IMR-90 (cell line): ENCODE measurements at regions not wholly inside any gene's neighbourhood (a gene's known extent, or its start where the extent isn't known, plus 50 kb on each side); places are given as distances from the start of the nearest gene placed in this dataset.

Experiments used
- ATAC-seq: fragments of 200-7000 bp; cut with Tn5 transposase; 2 replicates; pipeline ENCODE4 v1.9.1; 2020; ENCODE audit warnings: low read depth, mild to moderate bottlenecking, moderate library complexity
- BruUV-seq: library from RNA; stranded (reverse); fragments of 400-500 nt; replicated peaks from 2 replicates; lab custom pipeline; 2021; lab: Mats Ljungman, UMichigan
- CTCF ChIA-PET: fragments of 300-600 bp; formaldehyde crosslinking; extraction: SDS; loops from one replicate; lab custom pipeline; 2021; ENCODE audit warnings: antibody characterized with exemption; lab: Yijun Ruan, JAX
- POLR2A ChIA-PET: fragments of 300-600 bp; sonication (Branson Sonifier 250); formaldehyde crosslinking; loops from one replicate; lab custom pipeline; 2022; ENCODE audit warnings: antibody characterized with exemption; ENCODE audit not compliant: unreplicated experiment; lab: Charles Lee
- DNase-seq: peaks from one replicate; pipeline ENCODE4 v3.0.0; 2013
- H2AFZ ChIP-seq: replicated peaks from 2 replicates; pipeline ENCODE3; 2013; ENCODE audit warnings: low read length, mild to moderate bottlenecking; ENCODE audit not compliant: poor library complexity
- H2AK5ac ChIP-seq: 2 replicates; pipeline ENCODE4 v1.6.1; 2013; ENCODE audit warnings: low read depth, low read length, inconsistent platforms
- H2AK9ac ChIP-seq: replicated peaks from 2 replicates; pipeline ENCODE3; 2013; ENCODE audit warnings: mild to moderate bottlenecking, low read depth, low read length, moderate library complexity; ENCODE audit not compliant: poor library complexity
- H2BK120ac ChIP-seq: 2 replicates; pipeline ENCODE4 v1.6.1; 2013; ENCODE audit warnings: low read depth, low read length, inconsistent platforms
- H2BK15ac ChIP-seq: 3 replicates; pipeline ENCODE4 v1.6.1; 2013; ENCODE audit warnings: low read depth, low read length, inconsistent platforms
- H2BK20ac ChIP-seq: 2 replicates; pipeline ENCODE4 v1.6.1; 2013; ENCODE audit warnings: low read depth, mild to moderate bottlenecking, inconsistent platforms, low read length, moderate library complexity
- H2BK5ac ChIP-seq: 2 replicates; pipeline ENCODE4 v1.6.1; 2013; ENCODE audit warnings: mild to moderate bottlenecking, low read depth, low read length, inconsistent platforms; ENCODE audit not compliant: poor library complexity, severe bottlenecking
- H3K14ac ChIP-seq: replicated peaks from 2 replicates; pipeline ENCODE4 v1.6.1; 2013; ENCODE audit warnings: low read depth, low read length, inconsistent platforms
- H3K18ac ChIP-seq: 2 replicates; pipeline ENCODE4 v1.6.1; 2013; ENCODE audit warnings: low read depth, low read length, control low read depth
- H3K23ac ChIP-seq: 2 replicates; pipeline ENCODE4 v1.6.1; 2013; ENCODE audit warnings: low read depth, low read length, inconsistent platforms
- H3K27ac ChIP-seq: 2 replicates; pipeline ENCODE4 v1.5.1; 2013; ENCODE audit warnings: mild to moderate bottlenecking, control low read depth, low read length; ENCODE audit not compliant: insufficient read depth
- H3K27me3 ChIP-seq: 2 replicates; pipeline ENCODE4 v1.6.1; 2013; ENCODE audit warnings: low read length; ENCODE audit not compliant: control insufficient read depth, insufficient read depth
- H3K36me3 ChIP-seq: 2 replicates; pipeline ENCODE4 v1.6.1; 2013; ENCODE audit warnings: low read length, mixed read lengths; ENCODE audit not compliant: control insufficient read depth, insufficient read depth
- H3K4ac ChIP-seq: 2 replicates; pipeline ENCODE4 v1.6.1; 2013; ENCODE audit warnings: low read depth, low read length, inconsistent platforms
- H3K4me1 ChIP-seq: 2 replicates; pipeline ENCODE4 v1.6.1; 2013; ENCODE audit warnings: low read length, mixed read lengths; ENCODE audit not compliant: control insufficient read depth, insufficient read depth
- H3K4me2 ChIP-seq: 2 replicates; pipeline ENCODE4 v1.6.1; 2013; ENCODE audit warnings: low read depth, mild to moderate bottlenecking, control low read depth, low read length, moderate library complexity
- H3K4me3 ChIP-seq: 2 replicates; pipeline ENCODE4 v1.5.1; 2013; ENCODE audit warnings: low read depth, mild to moderate bottlenecking, control low read depth, low read length, moderate library complexity; ENCODE audit not compliant: insufficient read depth
- H3K56ac ChIP-seq: 2 replicates; pipeline ENCODE4 v1.6.1; 2013; ENCODE audit warnings: low read length, inconsistent platforms; ENCODE audit not compliant: insufficient read depth; ENCODE audit errors: extremely low read depth
- H3K79me1 ChIP-seq, 2 experiments: 2 replicates each; pipeline ENCODE4 v1.6.1; 2013; ENCODE audit warnings: low read length in 2 of 2, inconsistent platforms in 1 of 2, low read depth in 1 of 2
- H3K9ac ChIP-seq: 2 replicates; pipeline ENCODE4 v1.6.1; 2013; ENCODE audit warnings: low read depth, low read length, control low read depth
- H3K9me1 ChIP-seq: 2 replicates; pipeline ENCODE4 v1.6.1; 2013; ENCODE audit warnings: low read length, inconsistent platforms; ENCODE audit not compliant: insufficient read depth
- H3K9me3 ChIP-seq: 2 replicates; pipeline ENCODE4 v1.6.1; 2013; ENCODE audit warnings: low read length; ENCODE audit not compliant: control insufficient read depth, insufficient read depth
- H4K20me1 ChIP-seq: 2 replicates; pipeline ENCODE4 v1.6.1; 2013; ENCODE audit warnings: low read length, inconsistent platforms; ENCODE audit not compliant: insufficient read depth
- H4K5ac ChIP-seq: 2 replicates; pipeline ENCODE4 v1.6.1; 2013; ENCODE audit warnings: mild to moderate bottlenecking, low read depth, low read length, control low read depth
- H4K8ac ChIP-seq, 2 experiments: 2 replicates each; pipeline ENCODE4 v1.6.1; 2013; ENCODE audit warnings: low read depth in 2 of 2, low read length in 2 of 2, control low read depth in 1 of 2, inconsistent platforms in 1 of 2
- H4K91ac ChIP-seq: 2 replicates; pipeline ENCODE4 v1.6.1; 2013; ENCODE audit warnings: low read depth, low read length, inconsistent platforms; ENCODE audit not compliant: insufficient read depth
- BHLHE40 ChIP-seq: fragments of 150-350 bp; IDR thresholded peaks from 2 replicates; pipeline ENCODE4 v1.6.1; 2016; ENCODE audit warnings: mild to moderate bottlenecking, low read depth, low read length
- CEBPB ChIP-seq: IDR thresholded peaks from 2 replicates; pipeline ENCODE4 v1.6.1; 2012; ENCODE audit warnings: low read depth, low read length, improper control_type of control experiment
- CHD1 ChIP-seq: IDR thresholded peaks from 2 replicates; pipeline ENCODE4 v1.6.1; 2012; ENCODE audit warnings: low read depth, low read length, improper control_type of control experiment
- CTCF ChIP-seq: conservative IDR thresholded peaks from 2 replicates; pipeline ENCODE4 v1.5.1; 2012; ENCODE audit warnings: mild to moderate bottlenecking, low read depth, low read length, improper control_type of control experiment
- ELK1 ChIP-seq: fragments of 150-350 bp; IDR thresholded peaks from 2 replicates; pipeline ENCODE4 v1.6.1; 2016; ENCODE audit warnings: low read depth, mild to moderate bottlenecking, low read length, moderate library complexity, borderline replicate concordance
- FOS ChIP-seq: fragments of 150-350 bp; IDR thresholded peaks from 2 replicates; pipeline ENCODE4 v1.6.1; 2016; ENCODE audit warnings: low read depth, low read length
- MAZ ChIP-seq: IDR thresholded peaks from 2 replicates; pipeline ENCODE4 v1.6.1; 2012; ENCODE audit warnings: low read depth, mild to moderate bottlenecking, low read length, improper control_type of control experiment, moderate library complexity, borderline replicate concordance
- MXI1 ChIP-seq: IDR thresholded peaks from 2 replicates; pipeline ENCODE4 v1.6.1; 2012; ENCODE audit warnings: low read depth, mild to moderate bottlenecking, low read length, moderate library complexity, borderline replicate concordance
- NFE2L2 ChIP-seq: fragments of 150-350 bp; IDR thresholded peaks from 2 replicates; pipeline ENCODE4 v1.6.1; 2016; ENCODE audit warnings: low read depth, mild to moderate bottlenecking, low read length
- POLR2A ChIP-seq: IDR thresholded peaks from 2 replicates; pipeline ENCODE4 v1.6.1; 2012; ENCODE audit warnings: mild to moderate bottlenecking, low read depth, low read length
- RAD21 ChIP-seq: IDR thresholded peaks from 2 replicates; pipeline ENCODE4 v1.6.1; 2012; ENCODE audit warnings: low read length, improper control_type of control experiment
- RCOR1 ChIP-seq: IDR thresholded peaks from 2 replicates; pipeline ENCODE4 v1.6.1; 2012; ENCODE audit warnings: mild to moderate bottlenecking, low read length, improper control_type of control experiment; ENCODE audit not compliant: insufficient replicate concordance
- RFX5 ChIP-seq: IDR thresholded peaks from 2 replicates; pipeline ENCODE4 v1.8.0; 2012; ENCODE audit warnings: low read depth, mild to moderate bottlenecking, low read length, moderate library complexity
- SMC3 ChIP-seq: fragments of 150-350 bp; IDR thresholded peaks from 2 replicates; pipeline ENCODE4 v1.6.1; 2016; ENCODE audit warnings: low read depth, mild to moderate bottlenecking, antibody characterized with exemption, low read length, moderate library complexity
- USF2 ChIP-seq: fragments of 150-350 bp; IDR thresholded peaks from 2 replicates; pipeline ENCODE4 v1.6.1; 2017; ENCODE audit warnings: mild to moderate bottlenecking, antibody characterized with exemption, low read length, low read depth
- WGBS, 2 experiments: methylation state at CpG; one replicate each; pipeline versions ENCODE4 v1.1.5 to v1.1.7; 2013; ENCODE audit warnings: missing lambda C conversion rate in 2 of 2; ENCODE audit not compliant: insufficient read length in 1 of 2; ENCODE audit errors: extremely low coverage in 2 of 2; 5-methylcytosine and 5-hydroxymethylcytosine counted together
- dilution Hi-C: fragments of 300-500 bp; cut with HindIII; formaldehyde crosslinking; loops from one replicate; pipeline ENCODE4 v1.14.3; 2018; ENCODE audit warnings: low sequenced_read_pairs; ENCODE audit not compliant: unreplicated experiment
- in situ Hi-C: fragments of 300-500 bp; cut with MboI; formaldehyde crosslinking; loops from 3 replicates; pipeline ENCODE4 v1.14.3; 2019; ENCODE audit warnings: low sequenced_read_pairs, inconsistent platforms, mixed read lengths
- intact Hi-C: fragments of 100-400 bp; cut with micrococcal nuclease; formaldehyde crosslinking; loops from 2 replicates; pipeline ENCODE4 v1.10.0; 2022

DNA sequence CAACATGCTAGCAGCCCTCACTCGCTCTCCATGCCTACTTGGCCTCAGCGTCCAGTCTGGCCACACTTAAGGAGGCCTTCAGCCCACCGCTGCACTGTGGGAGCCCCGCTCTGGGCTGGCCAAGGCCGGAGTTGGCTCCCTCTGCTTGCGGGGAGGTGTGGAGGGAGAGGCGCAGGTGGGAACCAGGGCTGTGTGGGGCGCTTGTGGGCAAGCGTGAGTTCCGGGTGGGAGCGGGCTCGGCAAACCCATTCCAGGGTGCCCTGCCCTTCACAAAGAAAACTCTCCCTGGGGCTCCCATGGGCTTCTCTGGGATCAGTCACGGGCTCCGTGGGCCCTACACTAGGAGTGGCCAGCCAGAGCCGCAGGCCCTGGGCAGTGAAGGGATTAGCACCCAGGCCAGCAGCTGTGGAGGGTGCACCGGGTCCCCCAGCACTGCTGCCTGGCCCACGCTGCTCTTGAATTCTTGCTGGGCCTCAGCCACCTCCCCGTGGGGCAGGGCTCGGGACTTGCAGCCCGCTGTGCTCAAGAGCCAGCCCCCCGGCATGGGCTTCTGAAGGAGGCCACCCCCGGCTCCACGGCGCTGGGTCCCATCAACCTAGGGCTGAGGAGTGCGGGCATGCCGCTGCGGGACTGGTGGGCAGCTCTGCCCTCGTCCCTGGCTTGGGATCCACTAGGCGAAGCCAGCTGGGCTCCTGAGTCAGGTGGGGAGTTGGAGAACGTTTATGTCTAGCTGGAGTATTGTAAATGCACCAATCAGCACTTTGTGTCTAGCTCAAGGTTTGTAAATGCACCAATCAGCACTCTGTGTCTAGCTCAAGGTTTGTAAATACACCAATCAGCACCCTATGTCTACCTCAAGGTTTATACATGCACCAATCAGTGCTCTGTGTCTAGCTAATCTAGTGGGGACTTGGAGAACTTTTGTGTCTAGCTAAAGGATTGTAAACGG lies 273.6 kb upstream of the SULF2 start:
- DNase-seq (no peak), ATAC-seq (no peak)
- Histone ChIP-seq H2AK5ac (no peak overlapping the region), H3K14ac (no peak overlapping the region), H3K18ac (no peak overlapping the region), H4K20me1 (no peaks in the 10 kb centered on the region), H3K4ac (no peak overlapping the region), H3K4me3 (no peak overlapping the region), H2AFZ (no peak overlapping the region), H3K4me2 (no peak overlapping the region), H3K36me3 (no peaks in the 10 kb centered on the region), H3K27me3 (no peaks in the 10 kb centered on the region), H2AK9ac (no peak overlapping the region), H4K8ac (no peak overlapping the region), H3K9ac (no peak overlapping the region), H4K91ac (no peak overlapping the region), H2BK120ac (no peak overlapping the region), H3K56ac (no peak overlapping the region), H2BK15ac (no peak overlapping the region), H3K9me3 (peaks cover 13% of the 10 kb centered on the region), H3K23ac (no peak overlapping the region), H4K5ac (no peak overlapping the region), H3K27ac (no peak overlapping the region), H2BK20ac (no peak overlapping the region), H2BK5ac (no peak overlapping the region), H3K4me1 (no peaks in the 10 kb centered on the region), H3K79me1 (no peaks in the 10 kb centered on the region), H3K9me1 (no peaks in the 10 kb centered on the region)
- 70% methylated on average over 2 of the region's 31 CpGs; no CpG with 5 or more reads in 1 of the 2 experiments for WGBS, 2 experiments
- ChIA-PET CTCF (no interaction called here), POLR2A (no interaction called here)
- BruUV-seq: no TSS peak
- intact Hi-C loops: no loop called here
- dilution Hi-C loops: no loop called here
- in situ Hi-C loops: no loop called here
- no peak for TF ChIP-seq MXI1
- TF ChIP-seq CTCF: no peak
- no peak for TF ChIP-seq USF2
- no peak for TF ChIP-seq RAD21
- TF ChIP-seq FOS: no peak
- TF ChIP-seq MAZ: no peak
- TF ChIP-seq RCOR1: no peak
- TF ChIP-seq ELK1: no peak
- TF ChIP-seq CHD1: no peak
- TF ChIP-seq RFX5: no peak
- TF ChIP-seq BHLHE40: no peak
- no peak for TF ChIP-seq POLR2A
- TF ChIP-seq NFE2L2: no peak
- TF ChIP-seq SMC3: no peak
- TF ChIP-seq CEBPB: no peak
